ENCODE measurements at regions not wholly inside any gene's neighbourhood (a gene's known extent, or its start where the extent isn't known, plus 50 kb on each side); places are given as distances from the start of the nearest gene placed in this dataset.

- H3K27ac ChIP-seq = no peak overlapping the region
- TF ChIP-seq, protein P1, sequence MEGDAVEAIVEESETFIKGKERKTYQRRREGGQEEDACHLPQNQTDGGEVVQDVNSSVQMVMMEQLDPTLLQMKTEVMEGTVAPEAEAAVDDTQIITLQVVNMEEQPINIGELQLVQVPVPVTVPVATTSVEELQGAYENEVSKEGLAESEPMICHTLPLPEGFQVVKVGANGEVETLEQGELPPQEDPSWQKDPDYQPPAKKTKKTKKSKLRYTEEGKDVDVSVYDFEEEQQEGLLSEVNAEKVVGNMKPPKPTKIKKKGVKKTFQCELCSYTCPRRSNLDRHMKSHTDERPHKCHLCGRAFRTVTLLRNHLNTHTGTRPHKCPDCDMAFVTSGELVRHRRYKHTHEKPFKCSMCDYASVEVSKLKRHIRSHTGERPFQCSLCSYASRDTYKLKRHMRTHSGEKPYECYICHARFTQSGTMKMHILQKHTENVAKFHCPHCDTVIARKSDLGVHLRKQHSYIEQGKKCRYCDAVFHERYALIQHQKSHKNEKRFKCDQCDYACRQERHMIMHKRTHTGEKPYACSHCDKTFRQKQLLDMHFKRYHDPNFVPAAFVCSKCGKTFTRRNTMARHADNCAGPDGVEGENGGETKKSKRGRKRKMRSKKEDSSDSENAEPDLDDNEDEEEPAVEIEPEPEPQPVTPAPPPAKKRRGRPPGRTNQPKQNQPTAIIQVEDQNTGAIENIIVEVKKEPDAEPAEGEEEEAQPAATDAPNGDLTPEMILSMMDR (conservative IDR thresholded peaks at IDR 0.05) = no peak
Observed at GRCh38 chr9:135346438-135347050, 133.0 kb upstream of the PPP1R26 start.

- TF ChIP-seq, protein P1 (conservative IDR thresholded peaks at IDR 0.05) = no peak
- H3K27ac ChIP-seq = no peak overlapping the region
Observed at GRCh38 chr9:135347461-135347860, 132.1 kb upstream of the PPP1R26 start.

- TF ChIP-seq, protein P1 (conservative IDR thresholded peaks at IDR 0.05) = no peak
- H3K27ac ChIP-seq = no peak overlapping the region
Observed at GRCh38 chr9:135348076-135348787, 131.3 kb upstream of the PPP1R26 start.

GRCh38 chr9:135348788-135349150, 130.8 kb upstream of the PPP1R26 start:
- TF ChIP-seq, protein P1 (conservative IDR thresholded peaks at IDR 0.05) = no peak
- H3K27ac ChIP-seq = no peak overlapping the region

GRCh38 chr9:135349212-135350002, 130.2 kb upstream of the PPP1R26 start:
- H3K27ac ChIP-seq = no peak overlapping the region

DNA sequence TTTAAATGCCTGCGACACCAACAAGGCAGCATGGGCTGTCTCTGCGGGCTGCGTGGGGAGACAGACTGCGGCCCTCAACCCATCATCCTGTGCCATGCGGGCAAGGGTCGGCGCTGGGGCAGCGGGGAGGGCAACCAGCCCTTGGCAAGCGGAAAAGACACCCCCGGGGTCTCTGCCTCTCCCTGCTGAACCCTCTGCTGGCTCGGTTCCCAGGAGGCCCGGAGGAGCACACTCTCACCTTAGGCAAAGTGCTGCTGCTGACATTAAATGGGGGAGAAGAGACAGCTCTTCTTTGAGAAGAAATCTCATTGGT, 129.6 kb upstream of the PPP1R26 start:
- TF ChIP-seq, protein P1 (conservative IDR thresholded peaks at IDR 0.05) = no peak
- no peak overlapping the region for H3K27ac ChIP-seq

More at GRCh38 chr9:135349212-135350002, 130.2 kb upstream of the PPP1R26 start:
- TF ChIP-seq, protein P1 (conservative IDR thresholded peaks at IDR 0.05) = no peak

DNA sequence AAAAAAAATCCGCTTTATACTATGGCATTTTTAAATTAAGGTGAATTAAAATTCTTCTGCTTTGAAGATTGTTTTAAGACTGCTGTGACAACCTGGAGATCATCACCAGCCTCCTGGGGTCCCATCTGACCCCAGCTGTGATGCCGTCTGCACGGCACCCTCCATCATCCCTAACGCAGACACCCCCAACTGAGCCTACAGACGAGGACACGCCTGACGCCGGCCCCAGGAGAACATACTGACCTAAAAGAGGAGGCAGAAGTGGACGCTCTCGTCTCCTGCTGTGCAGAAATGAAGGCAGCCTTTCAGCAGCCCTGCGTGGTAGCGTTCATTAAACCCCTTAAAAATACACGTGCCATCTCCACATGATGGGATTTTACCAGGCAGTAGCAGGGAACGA, 125.6 kb upstream of the PPP1R26 start:
- TF ChIP-seq, protein P1 (conservative IDR thresholded peaks at IDR 0.05) = no peak
- H3K27ac ChIP-seq = no peak overlapping the region

All from VCaP (cell line).